Ovary (tissue), 7 donors: ENCODE measurements at regions not wholly inside any gene's neighbourhood (a gene's known extent, or its start where the extent isn't known, plus 50 kb on each side); places are given as distances from the start of the nearest gene placed in this dataset.

Source experiments
- DNase-seq, 5 donors: peaks; one replicate each; pipeline ENCODE4 v3.0.0-alpha.2; 2019 to 2020
- H3K27ac ChIP-seq, 2 donors: fragments of 200-600 bp; one replicate each; pipeline versions ENCODE4 v1.5.1 to v1.8.0; 2019 to 2022
- H3K27me3 ChIP-seq: fragments of 200-600 bp; one replicate; pipeline ENCODE4 v1.8.0; 2022
- H3K36me3 ChIP-seq: fragments of 200-600 bp; sonication (generic); one replicate; pipeline ENCODE4 v1.5.1; 2019
- H3K4me1 ChIP-seq: one replicate; pipeline ENCODE4 v1.8.1; 2013; ENCODE audit warnings: mild to moderate bottlenecking, moderate library complexity; ENCODE audit not compliant: insufficient read depth
- H3K4me3 ChIP-seq: fragments of 200-600 bp; sonication (generic); one replicate; pipeline ENCODE4 v1.5.1; 2017
- H3K9me3 ChIP-seq, 2 donors: fragments of 200-600 bp in 1 of 2; sonication (generic) in 1 of 2; one replicate each; pipeline versions ENCODE4 v1.5.1 to v1.8.1; 2013 to 2019; ENCODE audit warnings: mild to moderate bottlenecking in 1 of 2, moderate library complexity in 1 of 2
- EP300 ChIP-seq: sonication (generic); formaldehyde crosslinking; IDR thresholded peaks from one replicate; pipeline ENCODE4 v1.6.1; 2017; ENCODE audit warnings: antibody characterized with exemption
- POLR2A ChIP-seq: fragments of 450-650 bp; IDR thresholded peaks from one replicate; pipeline ENCODE4 v1.6.1; 2017; ENCODE audit warnings: antibody characterized with exemption, mild to moderate bottlenecking, moderate library complexity
- WGBS, 3 donors: extraction: QIAGEN DNeasy Blood & Tissue Kit in 1 of 3; methylation state at CpG; one replicate each; pipeline versions ENCODE4 v1.1.5 to v1.1.7; 2013 to 2017; 5-methylcytosine and 5-hydroxymethylcytosine counted together
- intact Hi-C, 4 donors: fragments of 100-400 bp; cut with DNase I; formaldehyde crosslinking; loops; one replicate each; pipeline versions ENCODE4 v1.11.0 to v1.15.1; 2022 to 2023
- TF ChIP-seq, protein P1 (sequence below), 3 donors: fragments of 450-650 bp in 2 of 3; fragments of 200-600 bp in 1 of 3; IDR thresholded peaks; one replicate each; pipeline versions ENCODE4 v1.5.1 to v1.8.0; 2016 to 2022; ENCODE audit warnings: antibody characterized with exemption in 3 of 3, mild to moderate bottlenecking in 1 of 3
- donor health status: DM: no; HTN: no; CAD: no; lungs with moderate emphysema.
- donor health status: DM: no; HTN: no; CAD: no.
- donor health status: Bipolar disorder and iron deficiency.
- donor health status: DM: no; HTN: no; CAD: no.
- donor health status: DM: yes; HTN: yes; CAD: no.

DNA sequence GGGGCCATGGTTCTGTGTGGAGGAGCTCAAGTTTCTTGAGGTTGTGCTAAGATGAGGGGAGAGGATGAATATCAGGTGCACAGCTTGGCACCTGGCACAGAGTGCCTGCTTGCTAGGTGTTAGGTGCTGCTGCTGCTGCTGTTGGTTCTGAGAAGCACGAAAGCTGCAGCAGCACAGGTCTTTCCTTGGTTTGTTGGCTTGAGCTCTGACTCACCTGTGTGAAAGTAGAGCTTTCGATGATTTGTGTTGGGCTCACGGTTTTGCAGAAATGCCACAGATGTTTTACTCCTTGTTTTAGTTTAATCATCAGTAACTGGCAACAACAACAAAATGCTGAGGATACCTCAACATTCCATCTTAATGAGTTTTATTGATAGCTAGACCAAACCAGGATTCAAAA, 221.6 kb downstream of the BRINP2 start:
- WGBS, 3 donors: 60 to 81% (median 74%) methylated on average over 3 of the region's 3 CpGs
- H3K27me3 ChIP-seq: no peaks in the 10 kb centered on the region

DNA sequence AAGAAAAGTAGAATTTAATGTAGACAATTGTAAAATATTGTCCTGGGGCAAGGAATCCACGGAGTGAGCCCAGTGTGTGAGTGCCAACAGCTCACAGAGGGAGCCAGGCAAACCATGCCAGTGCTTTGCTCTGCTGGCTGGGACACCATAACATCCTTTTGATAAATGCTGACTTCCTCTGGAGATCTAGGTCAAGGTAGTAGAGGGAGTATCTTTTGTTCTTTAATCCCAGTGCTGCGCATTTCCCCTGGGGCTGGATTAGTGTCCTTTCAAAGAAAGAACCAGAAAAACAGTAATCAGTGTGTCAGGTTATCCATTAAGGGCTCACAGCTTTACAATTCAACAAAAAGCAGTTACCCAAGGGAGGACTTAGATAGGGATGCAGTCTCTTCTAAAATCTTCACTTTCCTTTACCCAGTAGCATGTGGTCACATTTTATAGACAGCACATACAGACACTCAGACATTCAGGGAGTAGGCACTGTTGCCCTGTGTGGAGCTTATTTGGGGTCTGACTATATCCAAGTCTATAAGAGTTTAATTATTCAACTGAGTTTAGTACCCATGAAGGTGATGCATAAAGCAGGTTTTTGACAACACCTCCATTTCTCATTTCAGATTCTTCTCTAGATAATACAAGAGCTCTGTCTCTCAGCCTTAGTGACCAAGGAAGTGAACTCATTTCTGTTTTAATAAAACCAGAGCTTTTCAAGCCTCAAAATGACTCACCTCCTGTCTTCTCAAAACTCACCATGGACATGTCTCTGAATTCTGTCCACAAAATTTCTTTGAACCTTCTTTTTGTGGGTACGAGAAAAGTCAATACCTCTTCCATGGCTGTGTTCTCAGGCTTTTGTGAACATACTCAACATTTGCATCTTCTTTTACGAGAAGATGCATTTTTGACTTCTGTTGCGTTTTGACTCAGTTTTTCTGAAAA, 215.3 kb downstream of the BRINP2 start:
- intact Hi-C loops: no loop called here
- H3K27ac ChIP-seq: no peak overlapping the region
- 61 to 67% (median 65%) methylated on average over 5 of the region's 5 CpGs for WGBS, 3 donors
- no peaks in the 10 kb centered on the region for H3K4me1 ChIP-seq
- H3K36me3 ChIP-seq: no peaks in the 10 kb centered on the region
- H3K27me3 ChIP-seq: no peaks in the 10 kb centered on the region
- no peak overlapping the region for H3K4me3 ChIP-seq
- H3K9me3 ChIP-seq: no peaks in the 10 kb centered on the region
- TF ChIP-seq EP300 (no peak), POLR2A (no peak)
- TF ChIP-seq, protein P1, sequence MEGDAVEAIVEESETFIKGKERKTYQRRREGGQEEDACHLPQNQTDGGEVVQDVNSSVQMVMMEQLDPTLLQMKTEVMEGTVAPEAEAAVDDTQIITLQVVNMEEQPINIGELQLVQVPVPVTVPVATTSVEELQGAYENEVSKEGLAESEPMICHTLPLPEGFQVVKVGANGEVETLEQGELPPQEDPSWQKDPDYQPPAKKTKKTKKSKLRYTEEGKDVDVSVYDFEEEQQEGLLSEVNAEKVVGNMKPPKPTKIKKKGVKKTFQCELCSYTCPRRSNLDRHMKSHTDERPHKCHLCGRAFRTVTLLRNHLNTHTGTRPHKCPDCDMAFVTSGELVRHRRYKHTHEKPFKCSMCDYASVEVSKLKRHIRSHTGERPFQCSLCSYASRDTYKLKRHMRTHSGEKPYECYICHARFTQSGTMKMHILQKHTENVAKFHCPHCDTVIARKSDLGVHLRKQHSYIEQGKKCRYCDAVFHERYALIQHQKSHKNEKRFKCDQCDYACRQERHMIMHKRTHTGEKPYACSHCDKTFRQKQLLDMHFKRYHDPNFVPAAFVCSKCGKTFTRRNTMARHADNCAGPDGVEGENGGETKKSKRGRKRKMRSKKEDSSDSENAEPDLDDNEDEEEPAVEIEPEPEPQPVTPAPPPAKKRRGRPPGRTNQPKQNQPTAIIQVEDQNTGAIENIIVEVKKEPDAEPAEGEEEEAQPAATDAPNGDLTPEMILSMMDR (IDR thresholded peaks at IDR 0.05): no peak
- no peak for DNase-seq

More for the DNA sequence above, 221.6 kb downstream of the BRINP2 start:
- Histone ChIP-seq H3K4me3 (no peak overlapping the region), H3K36me3 (no peaks in the 10 kb centered on the region), H3K27ac (no peak overlapping the region), H3K4me1 (no peaks in the 10 kb centered on the region), H3K9me3 (no peaks in the 10 kb centered on the region)
- TF ChIP-seq EP300 (no peak), POLR2A (no peak)
- TF ChIP-seq, protein P1 (IDR thresholded peaks at IDR 0.05): no peak
- intact Hi-C loops: no loop called here
- no peak for DNase-seq

DNA sequence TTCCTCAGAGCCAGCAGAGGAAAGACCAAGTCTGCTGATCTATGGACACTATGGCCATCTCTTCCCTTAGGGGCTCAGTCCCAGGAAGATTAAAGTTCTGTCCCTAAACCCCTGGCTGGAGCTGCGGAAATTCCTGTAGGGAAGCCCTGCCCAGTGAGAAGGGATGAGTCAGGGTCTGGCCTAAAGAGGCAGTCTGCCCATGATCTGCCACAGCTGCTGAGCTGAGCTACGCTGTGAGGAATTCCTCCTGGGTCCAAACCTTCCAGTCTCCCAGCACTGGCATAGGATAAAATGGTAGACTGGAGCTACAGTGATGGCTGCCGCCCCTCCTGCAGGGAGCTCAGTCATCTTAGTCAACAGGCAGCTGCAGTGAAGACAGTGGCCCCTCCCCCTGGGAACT, 213.7 kb downstream of the BRINP2 start:
- intact Hi-C loops: no loop called here
- no peaks in the 10 kb centered on the region for H3K4me1 ChIP-seq

DNA sequence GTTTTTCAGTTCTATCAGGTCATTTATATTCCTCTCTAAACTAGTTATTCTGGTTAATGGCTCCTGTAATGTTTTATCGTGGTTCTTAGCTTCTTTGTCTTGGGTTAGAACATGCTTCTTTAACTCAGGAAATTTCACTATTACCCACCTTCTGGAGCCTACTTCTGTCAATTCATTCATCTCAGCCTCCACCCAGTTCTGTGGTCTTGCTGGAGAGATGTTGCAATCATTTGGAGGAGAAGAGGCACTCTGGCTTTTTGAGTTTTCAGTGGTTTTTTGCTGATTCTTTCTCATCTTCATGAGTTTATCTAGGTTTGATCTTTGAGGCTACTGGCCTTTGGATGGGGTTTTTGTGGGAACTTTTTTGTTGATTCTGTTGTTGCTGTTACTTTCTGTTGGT, 213.0 kb downstream of the BRINP2 start:
- TF ChIP-seq, protein P1 (IDR thresholded peaks at IDR 0.05): no peak
- TF ChIP-seq EP300 (no peak), POLR2A (no peak)
- intact Hi-C loops: no loop called here

More for the DNA sequence above, 213.7 kb downstream of the BRINP2 start:
- WGBS, 3 donors: 64 to 73% (median 72%) methylated on average over 3 of the region's 3 CpGs
- no peak overlapping the region for H3K4me3 ChIP-seq
- H3K9me3 ChIP-seq: no peaks in the 10 kb centered on the region
- no peaks in the 10 kb centered on the region for H3K27me3 ChIP-seq
- no peak for DNase-seq
- TF ChIP-seq, protein P1 (IDR thresholded peaks at IDR 0.05): no peak
- TF ChIP-seq EP300 (no peak), POLR2A (no peak)
- no peak overlapping the region for H3K27ac ChIP-seq
- no peaks in the 10 kb centered on the region for H3K36me3 ChIP-seq

More for the DNA sequence above, 213.0 kb downstream of the BRINP2 start:
- WGBS, 3 donors: 91 to 96% (median 95%) methylated on average over 1 of the region's 1 CpG
- H3K27ac ChIP-seq: no peak overlapping the region
- H3K4me1 ChIP-seq: no peaks in the 10 kb centered on the region
- no peaks in the 10 kb centered on the region for H3K9me3 ChIP-seq
- no peaks in the 10 kb centered on the region for H3K36me3 ChIP-seq
- no peak for DNase-seq
- no peaks in the 10 kb centered on the region for H3K27me3 ChIP-seq
- no peak overlapping the region for H3K4me3 ChIP-seq
